IMR-90 (cell line): ENCODE measurements at regions not wholly inside any gene's neighbourhood (a gene's known extent, or its start where the extent isn't known, plus 50 kb on each side); places are given as distances from the start of the nearest gene placed in this dataset.

Experiments
- ATAC-seq: fragments of 200-7000 bp; cut with Tn5 transposase; 2 replicates; pipeline ENCODE4 v1.9.1; 2020; ENCODE audit warnings: low read depth, mild to moderate bottlenecking, moderate library complexity
- BruUV-seq: library from RNA; stranded (reverse); fragments of 400-500 nt; replicated peaks from 2 replicates; lab custom pipeline; 2021; lab: Mats Ljungman, UMichigan
- CTCF ChIA-PET: fragments of 300-600 bp; formaldehyde crosslinking; extraction: SDS; loops from one replicate; lab custom pipeline; 2021; ENCODE audit warnings: antibody characterized with exemption; lab: Yijun Ruan, JAX
- POLR2A ChIA-PET: fragments of 300-600 bp; sonication (Branson Sonifier 250); formaldehyde crosslinking; loops from one replicate; lab custom pipeline; 2022; ENCODE audit warnings: antibody characterized with exemption; ENCODE audit not compliant: unreplicated experiment; lab: Charles Lee
- DNase-seq: peaks from one replicate; pipeline ENCODE4 v3.0.0; 2013
- H2AFZ ChIP-seq: replicated peaks from 2 replicates; pipeline ENCODE3; 2013; ENCODE audit warnings: low read length, mild to moderate bottlenecking; ENCODE audit not compliant: poor library complexity
- H2AK5ac ChIP-seq: 2 replicates; pipeline ENCODE4 v1.6.1; 2013; ENCODE audit warnings: low read depth, low read length, inconsistent platforms
- H2AK9ac ChIP-seq: replicated peaks from 2 replicates; pipeline ENCODE3; 2013; ENCODE audit warnings: mild to moderate bottlenecking, low read depth, low read length, moderate library complexity; ENCODE audit not compliant: poor library complexity
- H2BK120ac ChIP-seq: 2 replicates; pipeline ENCODE4 v1.6.1; 2013; ENCODE audit warnings: low read depth, low read length, inconsistent platforms
- H2BK15ac ChIP-seq: 3 replicates; pipeline ENCODE4 v1.6.1; 2013; ENCODE audit warnings: low read depth, low read length, inconsistent platforms
- H2BK20ac ChIP-seq: 2 replicates; pipeline ENCODE4 v1.6.1; 2013; ENCODE audit warnings: low read depth, mild to moderate bottlenecking, inconsistent platforms, low read length, moderate library complexity
- H2BK5ac ChIP-seq: 2 replicates; pipeline ENCODE4 v1.6.1; 2013; ENCODE audit warnings: mild to moderate bottlenecking, low read depth, low read length, inconsistent platforms; ENCODE audit not compliant: poor library complexity, severe bottlenecking
- H3K14ac ChIP-seq: replicated peaks from 2 replicates; pipeline ENCODE4 v1.6.1; 2013; ENCODE audit warnings: low read depth, low read length, inconsistent platforms
- H3K18ac ChIP-seq: 2 replicates; pipeline ENCODE4 v1.6.1; 2013; ENCODE audit warnings: low read depth, low read length, control low read depth
- H3K23ac ChIP-seq: 2 replicates; pipeline ENCODE4 v1.6.1; 2013; ENCODE audit warnings: low read depth, low read length, inconsistent platforms
- H3K27ac ChIP-seq: 2 replicates; pipeline ENCODE4 v1.5.1; 2013; ENCODE audit warnings: mild to moderate bottlenecking, control low read depth, low read length; ENCODE audit not compliant: insufficient read depth
- H3K27me3 ChIP-seq: 2 replicates; pipeline ENCODE4 v1.6.1; 2013; ENCODE audit warnings: low read length; ENCODE audit not compliant: control insufficient read depth, insufficient read depth
- H3K36me3 ChIP-seq: 2 replicates; pipeline ENCODE4 v1.6.1; 2013; ENCODE audit warnings: low read length, mixed read lengths; ENCODE audit not compliant: control insufficient read depth, insufficient read depth
- H3K4ac ChIP-seq: 2 replicates; pipeline ENCODE4 v1.6.1; 2013; ENCODE audit warnings: low read depth, low read length, inconsistent platforms
- H3K4me1 ChIP-seq: 2 replicates; pipeline ENCODE4 v1.6.1; 2013; ENCODE audit warnings: low read length, mixed read lengths; ENCODE audit not compliant: control insufficient read depth, insufficient read depth
- H3K4me2 ChIP-seq: 2 replicates; pipeline ENCODE4 v1.6.1; 2013; ENCODE audit warnings: low read depth, mild to moderate bottlenecking, control low read depth, low read length, moderate library complexity
- H3K4me3 ChIP-seq: 2 replicates; pipeline ENCODE4 v1.5.1; 2013; ENCODE audit warnings: low read depth, mild to moderate bottlenecking, control low read depth, low read length, moderate library complexity; ENCODE audit not compliant: insufficient read depth
- H3K56ac ChIP-seq: 2 replicates; pipeline ENCODE4 v1.6.1; 2013; ENCODE audit warnings: low read length, inconsistent platforms; ENCODE audit not compliant: insufficient read depth; ENCODE audit errors: extremely low read depth
- H3K79me1 ChIP-seq, 2 experiments: 2 replicates each; pipeline ENCODE4 v1.6.1; 2013; ENCODE audit warnings: low read length in 2 of 2, inconsistent platforms in 1 of 2, low read depth in 1 of 2
- H3K9ac ChIP-seq: 2 replicates; pipeline ENCODE4 v1.6.1; 2013; ENCODE audit warnings: low read depth, low read length, control low read depth
- H3K9me1 ChIP-seq: 2 replicates; pipeline ENCODE4 v1.6.1; 2013; ENCODE audit warnings: low read length, inconsistent platforms; ENCODE audit not compliant: insufficient read depth
- H3K9me3 ChIP-seq: 2 replicates; pipeline ENCODE4 v1.6.1; 2013; ENCODE audit warnings: low read length; ENCODE audit not compliant: control insufficient read depth, insufficient read depth
- H4K20me1 ChIP-seq: 2 replicates; pipeline ENCODE4 v1.6.1; 2013; ENCODE audit warnings: low read length, inconsistent platforms; ENCODE audit not compliant: insufficient read depth
- H4K5ac ChIP-seq: 2 replicates; pipeline ENCODE4 v1.6.1; 2013; ENCODE audit warnings: mild to moderate bottlenecking, low read depth, low read length, control low read depth
- H4K8ac ChIP-seq, 2 experiments: 2 replicates each; pipeline ENCODE4 v1.6.1; 2013; ENCODE audit warnings: low read depth in 2 of 2, low read length in 2 of 2, control low read depth in 1 of 2, inconsistent platforms in 1 of 2
- H4K91ac ChIP-seq: 2 replicates; pipeline ENCODE4 v1.6.1; 2013; ENCODE audit warnings: low read depth, low read length, inconsistent platforms; ENCODE audit not compliant: insufficient read depth
- CHD1 ChIP-seq: IDR thresholded peaks from 2 replicates; pipeline ENCODE4 v1.6.1; 2012; ENCODE audit warnings: low read depth, low read length, improper control_type of control experiment
- FOS ChIP-seq: fragments of 150-350 bp; IDR thresholded peaks from 2 replicates; pipeline ENCODE4 v1.6.1; 2016; ENCODE audit warnings: low read depth, low read length
- MAFK ChIP-seq: IDR thresholded peaks from 2 replicates; pipeline ENCODE4 v1.6.1; 2012; ENCODE audit warnings: low read depth, low read length, improper control_type of control experiment
- MAZ ChIP-seq: IDR thresholded peaks from 2 replicates; pipeline ENCODE4 v1.6.1; 2012; ENCODE audit warnings: low read depth, mild to moderate bottlenecking, low read length, improper control_type of control experiment, moderate library complexity, borderline replicate concordance
- MXI1 ChIP-seq: IDR thresholded peaks from 2 replicates; pipeline ENCODE4 v1.6.1; 2012; ENCODE audit warnings: low read depth, mild to moderate bottlenecking, low read length, moderate library complexity, borderline replicate concordance
- NFE2L2 ChIP-seq: fragments of 150-350 bp; IDR thresholded peaks from 2 replicates; pipeline ENCODE4 v1.6.1; 2016; ENCODE audit warnings: low read depth, mild to moderate bottlenecking, low read length
- POLR2A ChIP-seq: IDR thresholded peaks from 2 replicates; pipeline ENCODE4 v1.6.1; 2012; ENCODE audit warnings: mild to moderate bottlenecking, low read depth, low read length
- RAD21 ChIP-seq: IDR thresholded peaks from 2 replicates; pipeline ENCODE4 v1.6.1; 2012; ENCODE audit warnings: low read length, improper control_type of control experiment
- RFX5 ChIP-seq: IDR thresholded peaks from 2 replicates; pipeline ENCODE4 v1.8.0; 2012; ENCODE audit warnings: low read depth, mild to moderate bottlenecking, low read length, moderate library complexity
- SMC3 ChIP-seq: fragments of 150-350 bp; IDR thresholded peaks from 2 replicates; pipeline ENCODE4 v1.6.1; 2016; ENCODE audit warnings: low read depth, mild to moderate bottlenecking, antibody characterized with exemption, low read length, moderate library complexity
- WGBS, 2 experiments: methylation state at CpG; one replicate each; pipeline versions ENCODE4 v1.1.5 to v1.1.7; 2013; ENCODE audit warnings: missing lambda C conversion rate in 2 of 2; ENCODE audit not compliant: insufficient read length in 1 of 2; ENCODE audit errors: extremely low coverage in 2 of 2; 5-methylcytosine and 5-hydroxymethylcytosine counted together
- dilution Hi-C: fragments of 300-500 bp; cut with HindIII; formaldehyde crosslinking; loops from one replicate; pipeline ENCODE4 v1.14.3; 2018; ENCODE audit warnings: low sequenced_read_pairs; ENCODE audit not compliant: unreplicated experiment
- in situ Hi-C: fragments of 300-500 bp; cut with MboI; formaldehyde crosslinking; loops from 3 replicates; pipeline ENCODE4 v1.14.3; 2019; ENCODE audit warnings: low sequenced_read_pairs, inconsistent platforms, mixed read lengths
- intact Hi-C: fragments of 100-400 bp; cut with micrococcal nuclease; formaldehyde crosslinking; loops from 2 replicates; pipeline ENCODE4 v1.10.0; 2022
- TF ChIP-seq, protein P1 (sequence below): fragments of 150-350 bp; IDR thresholded peaks from 2 replicates; pipeline ENCODE4 v1.6.1; 2017; ENCODE audit warnings: mild to moderate bottlenecking, antibody characterized with exemption, low read length, low read depth
- TF ChIP-seq, protein P2 (sequence below): fragments of 150-350 bp; IDR thresholded peaks from 2 replicates; pipeline ENCODE4 v1.6.1; 2016; ENCODE audit warnings: low read depth, mild to moderate bottlenecking, low read length, moderate library complexity, borderline replicate concordance
- TF ChIP-seq, protein P3 (sequence below): conservative IDR thresholded peaks from 2 replicates; pipeline ENCODE4 v1.5.1; 2012; ENCODE audit warnings: mild to moderate bottlenecking, low read depth, low read length, improper control_type of control experiment

DNA sequence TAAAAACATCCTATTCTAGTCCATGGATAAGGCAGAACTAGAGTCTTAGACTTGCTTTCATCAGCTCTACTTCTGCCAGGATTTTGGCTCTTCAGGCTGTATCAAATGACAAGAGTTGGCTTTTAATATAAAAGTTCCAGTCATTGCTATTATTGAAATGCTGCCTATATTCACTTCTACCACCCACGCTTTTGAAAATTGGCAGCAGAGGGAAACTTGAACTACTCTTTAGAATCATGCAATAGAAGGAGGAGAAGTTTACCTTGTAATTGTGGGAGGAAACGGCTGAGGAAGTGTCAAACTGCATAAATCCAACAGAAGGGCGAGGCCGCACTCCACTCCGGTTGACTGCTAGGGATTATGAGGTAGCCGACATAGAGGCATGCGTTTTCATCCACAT lies 122.6 kb upstream of the BASP1 start:
- no TSS peak for BruUV-seq
- no CpG with 5 or more reads among the region's 7 CpGs for WGBS, 2 experiments
- Histone ChIP-seq H3K4me3 (no peak overlapping the region), H2BK15ac (no peak overlapping the region), H2BK20ac (no peak overlapping the region), H2AK9ac (no peak overlapping the region), H2BK5ac (no peak overlapping the region), H2AK5ac (no peak overlapping the region), H3K27me3 (no peaks in the 10 kb centered on the region), H4K91ac (no peak overlapping the region), H3K9ac (no peak overlapping the region), H3K27ac (no peak overlapping the region), H3K4me1 (no peaks in the 10 kb centered on the region), H4K20me1 (no peaks in the 10 kb centered on the region), H4K8ac (no peak overlapping the region), H3K56ac (no peak overlapping the region), H3K4me2 (no peak overlapping the region), H3K79me1 (no peaks in the 10 kb centered on the region), H2AFZ (peak overlapping the region; percentile 57), H3K9me1 (peaks cover 4% of the 10 kb centered on the region), H3K9me3 (no peaks in the 10 kb centered on the region), H3K23ac (no peak overlapping the region), H3K14ac (no peak overlapping the region), H4K5ac (no peak overlapping the region), H2BK120ac (no peak overlapping the region), H3K4ac (no peak overlapping the region), H3K18ac (no peak overlapping the region), H3K36me3 (no peaks in the 10 kb centered on the region)
- dilution Hi-C loops (no loop called here), in situ Hi-C loops (no loop called here), intact Hi-C loops (no loop called here)
- TF ChIP-seq POLR2A (no peak), RAD21 (no peak), CHD1 (no peak), SMC3 (no peak), NFE2L2 (no peak), FOS (no peak), MXI1 (no peak), RFX5 (no peak), MAZ (no peak), MAFK (no peak)
- TF ChIP-seq, protein P1, sequence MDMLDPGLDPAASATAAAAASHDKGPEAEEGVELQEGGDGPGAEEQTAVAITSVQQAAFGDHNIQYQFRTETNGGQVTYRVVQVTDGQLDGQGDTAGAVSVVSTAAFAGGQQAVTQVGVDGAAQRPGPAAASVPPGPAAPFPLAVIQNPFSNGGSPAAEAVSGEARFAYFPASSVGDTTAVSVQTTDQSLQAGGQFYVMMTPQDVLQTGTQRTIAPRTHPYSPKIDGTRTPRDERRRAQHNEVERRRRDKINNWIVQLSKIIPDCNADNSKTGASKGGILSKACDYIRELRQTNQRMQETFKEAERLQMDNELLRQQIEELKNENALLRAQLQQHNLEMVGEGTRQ: no peak
- TF ChIP-seq, protein P2, sequence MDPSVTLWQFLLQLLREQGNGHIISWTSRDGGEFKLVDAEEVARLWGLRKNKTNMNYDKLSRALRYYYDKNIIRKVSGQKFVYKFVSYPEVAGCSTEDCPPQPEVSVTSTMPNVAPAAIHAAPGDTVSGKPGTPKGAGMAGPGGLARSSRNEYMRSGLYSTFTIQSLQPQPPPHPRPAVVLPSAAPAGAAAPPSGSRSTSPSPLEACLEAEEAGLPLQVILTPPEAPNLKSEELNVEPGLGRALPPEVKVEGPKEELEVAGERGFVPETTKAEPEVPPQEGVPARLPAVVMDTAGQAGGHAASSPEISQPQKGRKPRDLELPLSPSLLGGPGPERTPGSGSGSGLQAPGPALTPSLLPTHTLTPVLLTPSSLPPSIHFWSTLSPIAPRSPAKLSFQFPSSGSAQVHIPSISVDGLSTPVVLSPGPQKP: no peak
- TF ChIP-seq, protein P3, sequence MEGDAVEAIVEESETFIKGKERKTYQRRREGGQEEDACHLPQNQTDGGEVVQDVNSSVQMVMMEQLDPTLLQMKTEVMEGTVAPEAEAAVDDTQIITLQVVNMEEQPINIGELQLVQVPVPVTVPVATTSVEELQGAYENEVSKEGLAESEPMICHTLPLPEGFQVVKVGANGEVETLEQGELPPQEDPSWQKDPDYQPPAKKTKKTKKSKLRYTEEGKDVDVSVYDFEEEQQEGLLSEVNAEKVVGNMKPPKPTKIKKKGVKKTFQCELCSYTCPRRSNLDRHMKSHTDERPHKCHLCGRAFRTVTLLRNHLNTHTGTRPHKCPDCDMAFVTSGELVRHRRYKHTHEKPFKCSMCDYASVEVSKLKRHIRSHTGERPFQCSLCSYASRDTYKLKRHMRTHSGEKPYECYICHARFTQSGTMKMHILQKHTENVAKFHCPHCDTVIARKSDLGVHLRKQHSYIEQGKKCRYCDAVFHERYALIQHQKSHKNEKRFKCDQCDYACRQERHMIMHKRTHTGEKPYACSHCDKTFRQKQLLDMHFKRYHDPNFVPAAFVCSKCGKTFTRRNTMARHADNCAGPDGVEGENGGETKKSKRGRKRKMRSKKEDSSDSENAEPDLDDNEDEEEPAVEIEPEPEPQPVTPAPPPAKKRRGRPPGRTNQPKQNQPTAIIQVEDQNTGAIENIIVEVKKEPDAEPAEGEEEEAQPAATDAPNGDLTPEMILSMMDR: no peak
- ATAC-seq: no peak
- CTCF ChIA-PET: no interaction called here
- POLR2A ChIA-PET: no interaction called here
- peak; percentile 28 for DNase-seq
